GM21576 (cell line): ENCODE measurements at regions not wholly inside any gene's neighbourhood (a gene's known extent, or its start where the extent isn't known, plus 50 kb on each side); places are given as distances from the start of the nearest gene placed in this dataset.

ENCODE experiments used
- ATAC-seq: cut with Tn5 transposase; IDR thresholded peaks from one replicate; pipeline ENCODE4 v1.9.1; 2021; ENCODE audit warnings: mild to moderate bottlenecking, moderate library complexity; ENCODE audit not compliant: unreplicated experiment

DNA sequence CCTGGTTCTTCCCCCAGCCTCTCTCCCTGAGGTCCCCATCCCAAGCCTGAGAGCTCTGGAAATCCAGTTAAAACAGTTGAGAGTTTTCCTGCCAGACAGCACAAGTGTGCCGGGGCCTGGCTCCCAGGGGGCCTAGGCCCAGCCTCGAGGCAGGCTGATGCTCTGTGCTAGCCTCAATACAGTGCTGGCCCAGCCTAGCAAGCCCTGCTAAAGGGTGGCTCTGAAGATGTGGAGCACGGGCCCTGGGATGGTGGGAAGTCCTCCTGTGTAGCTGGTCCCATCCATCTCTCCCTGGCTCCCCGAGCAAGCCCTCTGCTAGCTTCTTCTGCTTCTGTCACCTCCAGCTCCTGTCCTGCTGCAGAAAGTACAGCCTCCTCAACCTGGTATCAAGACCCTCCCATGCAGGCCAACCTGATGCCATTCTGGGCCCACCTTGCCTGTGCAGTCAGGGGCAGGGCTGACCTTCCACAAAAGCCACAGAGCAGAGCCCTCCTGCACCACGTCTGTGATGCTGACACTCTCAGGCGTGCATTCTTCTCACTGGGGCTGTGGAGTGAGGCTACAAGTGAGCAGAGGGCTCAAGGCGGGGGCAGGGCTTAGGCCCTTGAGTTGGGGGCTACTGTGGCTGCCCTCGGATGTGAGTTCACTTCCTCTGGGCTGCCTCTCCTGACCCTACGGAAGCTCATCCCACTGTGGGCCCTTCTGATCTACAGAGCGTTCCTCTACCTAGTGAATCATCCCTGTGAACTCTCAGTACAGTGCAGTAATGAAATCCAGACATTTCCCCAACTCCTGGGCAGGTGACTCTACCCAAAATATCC is 60.1 kb upstream of the LAPTM4A start:
- ATAC-seq: no peak

GRCh38 chr2:20110876-20111275 is 59.4 kb upstream of the LAPTM4A start:
- no peak for ATAC-seq

DNA sequence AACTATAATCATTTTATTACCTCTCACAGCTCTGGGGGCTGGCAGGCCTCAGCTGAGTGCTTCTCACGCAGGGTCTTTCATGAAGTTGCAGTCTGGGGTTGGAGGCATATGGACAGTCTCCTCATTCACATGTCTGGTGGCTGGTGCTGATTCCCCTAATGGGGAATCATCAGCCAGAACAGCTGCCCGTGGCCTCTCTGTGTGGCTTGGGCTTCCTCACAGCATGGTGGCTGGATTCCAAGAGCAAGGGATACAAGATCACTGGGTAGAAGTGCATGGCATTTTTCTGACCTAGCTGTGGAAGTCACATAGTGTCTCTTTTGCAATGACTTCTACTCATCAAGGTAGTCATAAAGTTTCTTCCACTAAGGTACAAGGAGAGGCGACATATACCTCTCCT is 59.0 kb upstream of the LAPTM4A start:
- ATAC-seq: no peak

DNA sequence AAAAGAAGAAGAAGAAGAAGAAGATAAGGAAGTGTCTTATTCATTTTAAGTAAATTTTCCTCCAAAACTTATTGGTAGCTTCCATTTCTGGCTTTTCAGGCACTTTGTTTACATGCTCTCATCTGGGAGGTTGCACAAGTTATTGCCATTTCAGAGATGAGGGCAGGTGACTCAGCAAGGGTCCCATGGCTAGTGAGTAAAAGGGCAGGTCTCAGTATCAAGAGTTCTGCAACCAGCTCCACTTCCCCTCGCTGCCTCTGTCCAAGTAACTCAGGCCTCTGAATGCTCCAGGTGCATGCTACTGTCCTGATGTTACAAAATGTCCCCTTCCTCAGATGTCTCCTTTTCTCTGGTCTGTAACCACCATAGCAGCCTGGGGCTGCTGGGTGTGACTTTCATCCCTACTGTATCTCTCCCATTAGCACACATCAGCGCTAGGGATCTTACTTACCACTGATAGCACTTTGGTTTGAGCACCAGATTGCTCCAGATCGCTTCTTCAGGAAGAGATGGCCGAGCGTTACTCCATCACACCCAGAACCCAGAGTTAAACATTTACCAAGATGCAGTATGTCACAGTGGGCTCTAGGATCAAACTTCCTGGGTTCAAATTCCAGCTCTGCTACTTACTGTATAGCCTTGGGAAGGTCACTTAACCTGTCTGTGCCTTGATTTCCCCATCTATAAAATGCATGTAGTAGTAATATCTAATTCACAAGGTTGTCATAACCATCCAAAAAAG is 57.4 kb upstream of the LAPTM4A start:
- no peak for ATAC-seq

DNA sequence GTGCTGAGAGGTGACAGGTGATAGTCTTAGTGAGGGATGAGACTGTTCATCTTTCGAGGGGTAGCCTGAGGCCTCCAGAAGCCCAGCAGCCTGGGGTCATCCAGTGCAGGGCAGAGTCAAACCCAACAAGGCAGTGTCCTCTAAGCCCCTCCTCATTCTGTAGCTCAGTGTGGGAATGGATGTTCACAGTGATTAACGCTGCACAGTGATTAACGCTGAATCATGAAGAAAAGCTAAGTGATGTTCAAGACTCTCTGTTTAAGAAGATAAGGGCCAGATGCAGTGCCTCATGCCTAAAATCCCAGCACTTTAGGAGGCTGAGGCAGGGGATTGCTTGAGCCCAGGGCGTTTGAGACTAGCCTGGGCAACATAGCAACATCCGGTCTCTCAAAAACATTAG is 56.3 kb upstream of the LAPTM4A start:
- ATAC-seq: no peak

- ATAC-seq: no peak
Observed at GRCh38 chr2:20107352-20107751, 55.9 kb upstream of the LAPTM4A start.

DNA sequence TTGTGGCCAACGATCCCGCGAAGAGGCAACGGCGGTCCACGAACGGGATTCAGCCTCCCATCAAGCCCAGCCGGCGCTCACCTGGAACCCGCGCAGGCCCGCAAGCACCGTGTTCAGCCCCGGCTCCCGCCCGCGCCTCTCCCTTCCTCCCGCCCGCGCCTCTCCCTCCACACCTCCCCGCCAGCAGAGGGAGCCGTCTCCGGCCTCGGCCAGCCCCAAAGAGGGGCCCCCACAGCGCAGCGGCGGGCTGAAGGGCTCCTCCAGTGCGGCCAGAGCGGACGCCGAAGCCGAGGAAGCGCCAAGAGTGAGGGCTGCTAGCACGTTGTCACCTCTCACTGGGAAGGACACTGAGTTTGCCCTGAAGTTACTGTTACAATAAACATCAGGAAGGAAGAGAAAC is 55.3 kb upstream of the LAPTM4A start:
- no peak for ATAC-seq

DNA sequence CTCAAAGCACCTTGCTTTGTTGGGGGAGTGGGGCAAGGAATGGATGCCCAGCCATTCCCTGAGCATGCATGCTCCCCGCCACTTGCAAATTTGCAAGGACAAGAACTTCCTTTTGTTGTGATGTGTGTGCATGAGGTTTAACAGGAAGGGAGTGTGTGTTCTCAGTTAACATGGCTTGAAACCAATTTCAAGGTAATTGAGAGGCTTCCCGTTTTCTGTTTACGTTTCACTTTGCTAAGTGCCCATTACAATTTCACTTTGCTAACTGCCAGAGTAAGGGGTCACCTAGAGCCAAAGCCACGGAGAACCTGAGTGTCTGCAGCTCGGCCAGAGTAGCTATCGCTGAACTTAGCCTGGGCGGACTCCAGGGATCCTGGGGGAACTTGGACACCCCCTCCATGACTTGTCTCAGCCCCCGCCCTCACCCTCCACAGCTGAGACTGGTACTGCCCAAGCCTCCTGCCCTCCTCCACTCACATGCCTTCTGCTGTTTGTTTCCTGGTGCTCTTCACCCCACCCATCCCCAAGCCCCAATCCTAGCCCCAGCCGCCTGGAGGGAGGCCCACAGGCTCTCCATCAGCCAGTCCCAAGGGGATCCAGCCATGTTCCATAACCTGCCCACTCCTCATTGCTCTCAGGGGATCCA is 53.6 kb upstream of the LAPTM4A start:
- no peak for ATAC-seq

DNA sequence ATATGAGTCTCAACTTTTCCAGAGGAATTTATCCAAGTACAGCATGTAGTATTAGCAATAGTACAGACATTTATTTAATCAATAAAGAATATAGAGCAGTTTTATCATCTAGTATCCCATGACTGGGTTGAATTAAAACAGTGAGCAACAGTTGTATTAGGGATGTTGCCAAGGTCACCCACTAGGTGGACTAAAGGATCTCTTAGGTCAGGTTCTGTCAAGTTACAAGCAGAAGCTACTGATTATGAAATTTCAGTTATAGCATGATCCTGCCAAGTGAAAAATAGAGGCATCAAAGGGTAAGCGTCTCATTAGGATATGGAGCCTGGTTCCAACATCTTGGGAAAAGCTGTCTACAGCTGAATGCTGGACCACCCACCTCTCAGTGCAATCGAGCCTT is 52.1 kb upstream of the LAPTM4A start:
- no peak for ATAC-seq
